Activated T-cell treated with anti-CD3 and anti-CD28 coated beads for 24 hours (primary cell): ENCODE measurements at regions not wholly inside any gene's neighbourhood (a gene's known extent, or its start where the extent isn't known, plus 50 kb on each side); places are given as distances from the start of the nearest gene placed in this dataset.
"Not testable (repeated sequence)": the region's sequence is repeated elsewhere in the genome, so short reads cannot be mapped to it uniquely, and the experiment has no call there.

Experiments
- DNase-seq: peaks from one replicate; pipeline ENCODE4 v3.0.0-alpha.2; 2020; ENCODE audit warnings: low read depth

DNA sequence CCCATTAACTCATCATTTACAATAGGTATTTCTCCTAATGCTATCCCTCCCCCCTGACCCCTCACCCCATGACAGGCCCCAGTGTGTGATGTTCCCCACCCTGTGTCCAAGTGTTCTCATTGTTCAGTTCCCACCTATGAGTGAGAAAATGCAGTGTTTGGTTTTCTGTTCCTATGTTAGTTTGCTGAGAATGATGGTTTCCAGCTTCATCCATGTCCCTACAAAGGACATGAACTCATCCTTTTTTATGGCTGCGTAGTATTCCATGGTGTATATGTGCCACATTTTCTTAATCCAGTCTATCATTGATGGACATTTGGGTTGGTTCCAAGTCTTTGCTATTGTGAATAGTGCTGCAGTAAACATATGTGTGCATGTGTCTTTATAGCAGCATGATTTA is 378.3 kb downstream of the HLX start:
- DNase-seq, result not testable (repeated sequence)

- not testable (repeated sequence) for DNase-seq
Measured at GRCh38 chr1:221262677-221263076, 383.4 kb downstream of the HLX start.

- DNase-seq, result peak; percentile 39
Measured at GRCh38 chr1:221263831-221264767, 384.9 kb downstream of the HLX start.

GRCh38 chr1:221264848-221265247 is 385.6 kb downstream of the HLX start:
- DNase-seq, result no peak

DNA sequence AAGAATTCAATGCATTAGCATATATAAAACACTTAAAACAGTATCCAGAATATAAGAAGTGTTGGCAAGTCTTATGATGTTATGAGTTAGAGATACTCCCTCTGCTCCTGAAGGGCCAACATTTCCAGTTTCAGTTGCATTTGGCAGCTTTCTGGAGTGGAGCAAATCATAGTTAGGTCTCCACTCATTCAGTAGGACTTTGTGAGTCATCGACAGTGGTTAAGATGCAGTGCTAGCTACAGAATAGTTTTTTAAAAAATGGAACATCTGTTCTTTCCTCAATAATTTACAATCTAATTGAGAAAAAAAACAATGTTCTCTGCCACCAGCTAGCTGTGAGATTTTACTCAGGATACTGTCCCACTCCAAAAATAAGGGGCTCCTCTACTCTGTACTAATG is 389.1 kb downstream of the HLX start:
- DNase-seq, result no peak

- no peak for DNase-seq
Measured at GRCh38 chr1:221271701-221272100, 392.5 kb downstream of the HLX start.

DNA sequence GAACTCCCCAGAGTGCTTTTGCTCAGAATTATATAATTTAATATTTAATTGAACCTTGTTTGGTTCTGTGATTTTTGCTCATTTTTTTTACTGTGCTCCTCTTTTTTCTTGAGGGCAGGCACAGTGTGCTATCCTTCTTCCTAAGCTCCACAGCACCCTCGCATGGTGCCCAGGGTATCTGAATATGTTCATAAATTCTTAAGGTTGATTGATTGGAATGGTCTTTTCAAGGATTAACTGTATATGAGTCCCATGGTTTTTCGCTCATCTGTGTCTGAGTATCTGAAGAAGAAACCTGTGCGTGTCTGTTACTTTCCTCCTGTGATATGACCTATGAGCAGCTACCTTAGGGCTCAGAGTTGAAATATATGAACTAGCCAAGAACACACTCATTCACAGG is 393.7 kb downstream of the HLX start:
- DNase-seq, result no peak

DNA sequence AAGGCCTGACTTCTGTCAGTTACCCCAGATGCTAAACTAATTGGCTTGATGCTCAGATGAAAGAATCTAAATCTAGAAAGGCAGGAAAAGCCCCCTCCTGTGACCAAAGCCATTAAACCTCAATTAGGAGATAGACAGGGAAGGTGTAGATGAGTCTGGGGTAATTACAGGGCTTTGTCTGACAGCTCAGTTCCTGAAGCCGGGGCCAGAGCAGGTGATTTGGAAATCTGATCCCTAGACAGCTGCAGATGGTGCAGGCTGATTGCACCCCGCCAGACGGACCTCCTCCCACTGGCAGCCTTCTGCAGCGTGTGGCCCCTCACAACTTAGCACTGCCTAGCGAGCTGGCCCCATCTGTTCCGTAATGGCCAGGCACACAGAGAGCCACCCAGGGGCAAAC is 395.1 kb downstream of the HLX start:
- DNase-seq, result no peak

- DNase-seq, result no peak
Measured at GRCh38 chr1:221276896-221277409, 397.7 kb downstream of the HLX start.

DNA sequence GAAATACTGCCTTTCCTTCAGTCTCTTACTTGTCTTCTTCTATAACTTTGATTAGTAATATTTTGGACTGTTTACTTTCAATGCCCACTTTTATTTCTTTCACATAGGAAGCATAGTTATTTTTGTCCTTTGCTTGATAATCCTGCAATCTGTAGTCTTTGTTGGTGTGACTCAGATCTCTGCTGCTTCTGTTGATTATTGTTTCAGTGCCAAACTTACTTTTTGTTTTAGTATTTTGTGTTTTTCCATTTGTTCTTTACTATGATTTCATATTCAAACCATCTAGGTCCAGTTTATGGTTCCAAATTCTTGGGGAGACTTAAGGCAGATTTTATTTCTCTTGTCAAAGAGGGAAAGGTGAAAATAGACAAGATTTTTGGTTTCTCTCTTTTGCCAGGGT is 399.9 kb downstream of the HLX start:
- no peak for DNase-seq

DNA sequence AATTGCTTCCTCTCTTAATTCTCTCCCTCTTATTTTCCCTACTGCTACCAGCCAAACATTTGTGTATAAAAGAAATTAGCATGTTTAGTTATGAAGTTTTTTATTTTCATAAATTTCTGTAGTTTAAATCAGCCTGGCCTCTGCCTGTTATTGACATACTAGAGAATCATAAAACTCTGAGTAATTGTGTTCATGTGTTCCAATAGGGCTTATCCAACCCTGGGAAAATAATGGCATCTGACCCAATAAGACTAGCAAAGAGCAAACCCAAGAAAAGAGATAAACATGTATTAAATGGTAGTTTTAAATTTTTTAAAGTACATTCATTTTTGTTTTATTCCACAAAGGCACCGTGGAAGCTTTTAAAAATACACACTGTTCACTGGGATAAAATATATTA is 404.3 kb downstream of the HLX start:
- DNase-seq, result no peak

DNA sequence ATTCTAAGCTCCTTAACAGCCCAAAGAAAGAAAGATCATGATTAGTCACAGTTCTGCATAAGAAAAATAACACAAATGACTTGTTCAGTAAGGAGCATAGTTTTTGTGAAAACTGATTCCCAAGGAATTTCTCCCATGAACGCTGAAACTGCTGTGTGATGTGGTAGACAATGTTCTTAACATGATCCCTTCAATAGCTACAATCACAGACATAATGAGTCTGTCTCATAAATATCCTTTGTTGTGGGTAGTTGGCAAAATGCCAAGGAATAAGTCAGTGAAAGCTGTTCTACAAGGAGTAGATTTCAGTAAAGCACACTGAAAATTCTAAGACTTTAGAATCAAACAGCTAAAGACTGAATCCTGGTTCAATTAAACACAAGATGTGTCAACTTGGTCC is 404.8 kb downstream of the HLX start:
- DNase-seq, result no peak

GRCh38 chr1:221284991-221285390 is 405.7 kb downstream of the HLX start:
- not testable (repeated sequence) for DNase-seq

DNA sequence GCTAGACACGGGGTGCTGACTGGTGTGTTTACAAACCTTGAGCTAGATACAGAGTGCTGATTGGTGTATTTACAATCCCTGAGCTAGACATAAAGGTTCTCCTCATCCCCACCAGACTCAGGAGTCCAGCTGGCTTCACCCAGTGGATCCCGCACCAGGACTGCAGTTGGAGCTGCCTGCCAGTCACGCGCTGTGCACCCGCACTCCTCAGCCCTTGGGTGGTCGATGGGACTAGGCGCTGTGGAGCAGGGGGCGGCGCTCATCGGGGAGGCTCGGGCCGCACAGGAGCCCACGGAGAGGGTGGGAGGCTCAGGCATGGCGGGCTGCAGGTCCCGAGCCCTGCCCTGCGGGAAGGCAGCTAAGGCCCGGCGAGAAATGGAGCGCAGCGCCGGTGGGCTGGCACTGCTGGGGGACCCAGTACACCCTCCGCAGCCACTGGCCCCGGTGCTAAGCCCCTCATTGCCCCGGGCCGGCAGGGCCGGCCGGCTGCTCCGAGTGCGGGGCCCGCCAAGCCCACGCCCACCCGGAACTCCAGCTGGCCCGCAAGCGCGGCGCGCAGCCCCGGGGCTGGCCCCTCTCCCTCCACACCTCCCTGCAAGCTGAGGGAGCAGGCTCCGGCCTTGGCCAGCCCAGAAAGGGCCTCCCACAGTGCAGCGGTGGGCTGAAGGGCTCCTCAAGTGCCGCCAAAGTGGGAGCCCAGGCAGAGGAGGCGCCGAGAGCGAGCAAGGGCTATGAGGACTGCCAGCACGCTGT is 406.4 kb downstream of the HLX start:
- DNase-seq, result not testable (repeated sequence)

- no peak for DNase-seq
Measured at GRCh38 chr1:221286399-221286798, 407.2 kb downstream of the HLX start.

DNA sequence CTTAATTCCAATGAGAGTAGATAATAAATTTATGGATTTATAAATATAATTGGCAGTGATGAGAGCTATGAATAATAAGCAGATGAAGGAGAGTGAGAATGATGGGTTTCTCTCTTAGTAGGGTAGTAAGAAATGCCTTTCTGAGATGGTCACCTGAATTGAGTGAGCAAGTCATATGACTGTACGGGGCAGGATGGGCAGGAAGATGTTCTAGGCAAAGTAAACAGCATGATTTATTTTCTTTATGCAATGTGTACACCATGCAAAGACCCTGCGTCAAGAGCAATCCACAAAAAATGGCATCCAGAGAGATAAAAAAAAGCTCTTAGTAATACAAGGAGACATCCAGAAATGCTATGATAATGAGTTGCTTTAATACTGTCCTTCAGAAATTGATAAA is 409.9 kb downstream of the HLX start:
- no peak for DNase-seq

DNA sequence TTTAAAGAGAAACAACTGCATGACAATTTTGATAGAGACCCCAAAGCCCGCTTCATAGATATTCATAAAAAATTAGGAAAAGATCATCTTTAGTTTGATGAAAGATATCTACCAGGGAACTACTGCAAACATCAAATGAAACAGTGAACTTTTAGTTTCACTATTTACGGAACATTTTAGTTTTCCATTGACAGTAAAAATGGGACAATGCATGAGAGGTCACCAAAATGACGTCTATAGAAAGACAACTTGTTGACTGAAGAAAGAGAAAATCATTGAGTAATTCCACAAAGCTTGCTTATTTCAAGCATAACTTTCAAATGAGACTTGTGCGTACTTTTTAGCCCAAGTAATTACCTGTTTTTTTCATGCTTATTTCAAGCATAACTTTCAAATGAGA is 411.4 kb downstream of the HLX start:
- DNase-seq, result no peak

DNA sequence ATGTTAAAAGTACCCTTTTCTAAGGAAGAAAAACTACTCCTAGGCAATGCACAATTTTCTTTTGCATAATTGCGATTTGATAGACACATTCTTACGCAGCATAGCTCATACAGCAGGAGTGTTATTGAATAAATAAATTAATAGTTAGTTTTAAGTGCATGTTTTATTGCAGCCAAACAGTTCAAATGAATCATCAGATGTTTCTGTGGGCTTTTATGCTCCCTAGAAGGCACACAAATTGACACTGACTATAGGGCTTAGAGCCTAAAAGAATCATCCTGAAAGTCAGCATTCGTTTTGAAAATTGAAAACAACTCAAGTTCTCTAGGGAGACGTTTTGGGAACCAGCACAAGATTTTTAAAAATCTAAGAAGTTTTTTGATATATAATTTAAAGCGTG is 411.9 kb downstream of the HLX start:
- DNase-seq, result no peak

DNA sequence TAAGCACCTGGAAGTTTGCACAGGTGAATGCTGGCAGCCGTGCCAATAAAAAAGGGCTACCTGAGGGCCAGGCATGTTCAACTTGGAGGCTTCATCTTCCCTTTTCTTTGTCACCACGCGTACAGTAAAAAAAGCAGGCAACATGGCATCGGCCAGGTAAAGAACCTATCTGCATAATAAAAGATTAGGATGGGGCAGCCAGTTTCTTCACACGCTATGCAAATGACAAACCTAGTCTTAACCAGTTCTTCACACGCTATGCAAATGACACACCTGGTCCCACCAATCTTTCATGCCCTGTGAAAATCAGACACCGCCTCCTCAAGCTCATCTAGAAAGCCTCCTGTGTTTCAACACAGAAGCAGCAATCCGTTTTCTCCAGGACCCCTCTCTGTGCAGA is 413.4 kb downstream of the HLX start:
- no peak for DNase-seq

DNA sequence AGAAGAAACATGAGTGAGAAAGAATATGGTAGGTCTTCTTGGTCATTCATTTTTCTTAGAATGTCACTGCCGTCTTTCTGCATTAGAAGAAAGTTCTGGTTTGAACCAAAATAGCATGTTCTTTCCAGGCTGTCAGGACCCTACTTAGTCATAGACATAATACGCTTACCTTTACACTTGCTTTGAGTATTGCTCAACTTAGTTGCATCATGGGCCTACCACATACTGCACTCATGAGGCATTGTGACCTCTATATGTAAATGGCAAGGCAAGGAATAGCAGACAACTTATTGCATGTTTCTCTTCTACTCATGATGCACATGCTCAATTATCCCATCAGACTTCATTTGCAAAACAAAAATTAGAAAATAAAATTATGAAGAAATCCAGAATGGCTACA is 415.0 kb downstream of the HLX start:
- no peak for DNase-seq

DNA sequence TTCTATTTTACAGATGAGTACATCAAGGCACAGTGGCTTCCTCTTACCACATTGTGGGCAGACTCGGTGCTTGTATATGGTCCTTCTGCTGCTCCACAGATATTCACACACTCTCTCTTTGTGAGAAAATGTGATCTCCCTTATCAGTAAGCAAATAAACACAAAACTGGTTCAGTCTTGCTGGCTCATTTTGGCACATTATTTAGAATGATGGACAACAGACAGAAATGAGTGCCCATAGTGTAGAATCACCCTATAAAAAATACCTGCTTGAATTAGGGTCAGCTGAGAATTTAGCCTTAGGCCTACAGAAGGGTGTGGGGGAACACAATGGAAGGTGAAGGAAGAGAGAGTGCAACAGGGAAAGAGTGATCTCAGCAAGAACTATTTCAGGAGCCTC is 423.1 kb downstream of the HLX start:
- no peak for DNase-seq

DNA sequence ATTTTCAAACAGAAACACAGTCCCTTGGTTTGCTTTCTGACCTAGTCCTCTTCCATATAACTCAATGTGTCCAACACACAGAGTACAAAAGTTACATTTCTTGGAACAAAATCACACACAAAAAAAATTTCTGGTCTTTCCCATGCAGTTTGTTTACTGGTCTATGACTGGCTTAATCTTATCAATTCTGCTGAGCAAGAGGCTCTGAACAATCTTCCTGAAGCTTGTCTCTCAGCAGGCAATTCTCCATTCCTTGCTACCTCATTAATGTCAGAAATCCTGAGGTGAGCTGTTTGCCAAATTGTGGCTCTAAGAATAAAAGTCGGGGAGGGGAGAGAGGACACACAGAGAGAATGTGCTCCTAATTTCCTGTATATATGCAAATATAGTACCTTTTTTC is 423.6 kb downstream of the HLX start:
- no peak for DNase-seq

GRCh38 chr1:221303623-221304022 is 424.4 kb downstream of the HLX start:
- no peak for DNase-seq
